ENCODE measurements at regions not wholly inside any gene's neighbourhood (a gene's known extent, or its start where the extent isn't known, plus 50 kb on each side); places are given as distances from the start of the nearest gene placed in this dataset.

- no peak for DNase-seq (ENCODE audit: low spot score)
Observed at GRCh38 chr13:111893607-111894443, 173.1 kb upstream of the SOX1 start.

GRCh38 chr13:111895896-111896821 is 170.8 kb upstream of the SOX1 start:
- no peak for DNase-seq (ENCODE audit: low spot score)

- no peak for DNase-seq (ENCODE audit: low spot score)
Observed at GRCh38 chr13:111897178-111897845, 169.6 kb upstream of the SOX1 start.

- DNase-seq (ENCODE audit: low spot score): no peak
Observed at GRCh38 chr13:111897846-111898215, 169.1 kb upstream of the SOX1 start.

GRCh38 chr13:111898956-111899713 is 167.8 kb upstream of the SOX1 start:
- no peak for DNase-seq (ENCODE audit: low spot score)

- DNase-seq (ENCODE audit: low spot score): no peak
Observed at GRCh38 chr13:111899714-111900389, 167.1 kb upstream of the SOX1 start.

GRCh38 chr13:111900390-111901131 is 166.4 kb upstream of the SOX1 start:
- no peak for DNase-seq (ENCODE audit: low spot score)

- DNase-seq (ENCODE audit: low spot score): no peak
Observed at GRCh38 chr13:111901267-111901915, 165.6 kb upstream of the SOX1 start.

GRCh38 chr13:111902726-111903125 is 164.2 kb upstream of the SOX1 start:
- DNase-seq (ENCODE audit: low spot score): no peak

- no peak for DNase-seq (ENCODE audit: low spot score)
Observed at GRCh38 chr13:111903143-111903542, 163.8 kb upstream of the SOX1 start.

GRCh38 chr13:111904166-111904565 is 162.8 kb upstream of the SOX1 start:
- DNase-seq (ENCODE audit: low spot score): no peak

GRCh38 chr13:111904701-111905608 is 162.0 kb upstream of the SOX1 start:
- DNase-seq (ENCODE audit: low spot score): no peak

- DNase-seq (ENCODE audit: low spot score): no peak
Observed at GRCh38 chr13:111905609-111905945, 161.4 kb upstream of the SOX1 start.

- no peak for DNase-seq (ENCODE audit: low spot score)
Observed at GRCh38 chr13:111906306-111906705, 160.6 kb upstream of the SOX1 start.

GRCh38 chr13:111906816-111907215 is 160.1 kb upstream of the SOX1 start:
- no peak for DNase-seq (ENCODE audit: low spot score)

- no peak for DNase-seq (ENCODE audit: low spot score)
Observed at GRCh38 chr13:111907341-111907880, 159.5 kb upstream of the SOX1 start.

- DNase-seq (ENCODE audit: low spot score): no peak
Observed at GRCh38 chr13:111908361-111908760, 158.6 kb upstream of the SOX1 start.

- DNase-seq (ENCODE audit: low spot score): no peak
Observed at GRCh38 chr13:111908981-111909380, 158.0 kb upstream of the SOX1 start.

GRCh38 chr13:111909501-111909900 is 157.4 kb upstream of the SOX1 start:
- DNase-seq (ENCODE audit: low spot score): no peak
